HG02623 (cell line): ENCODE measurements at regions not wholly inside any gene's neighbourhood (a gene's known extent, or its start where the extent isn't known, plus 50 kb on each side); places are given as distances from the start of the nearest gene placed in this dataset.
"Not testable (repeated sequence)": the region's sequence is repeated elsewhere in the genome, so short reads cannot be mapped to it uniquely, and the experiment has no call there.

Experiments used
- ATAC-seq: cut with Tn5 transposase; IDR thresholded peaks from one replicate; pipeline ENCODE4 v1.9.1; 2021; ENCODE audit warnings: moderate library complexity; ENCODE audit not compliant: unreplicated experiment

DNA sequence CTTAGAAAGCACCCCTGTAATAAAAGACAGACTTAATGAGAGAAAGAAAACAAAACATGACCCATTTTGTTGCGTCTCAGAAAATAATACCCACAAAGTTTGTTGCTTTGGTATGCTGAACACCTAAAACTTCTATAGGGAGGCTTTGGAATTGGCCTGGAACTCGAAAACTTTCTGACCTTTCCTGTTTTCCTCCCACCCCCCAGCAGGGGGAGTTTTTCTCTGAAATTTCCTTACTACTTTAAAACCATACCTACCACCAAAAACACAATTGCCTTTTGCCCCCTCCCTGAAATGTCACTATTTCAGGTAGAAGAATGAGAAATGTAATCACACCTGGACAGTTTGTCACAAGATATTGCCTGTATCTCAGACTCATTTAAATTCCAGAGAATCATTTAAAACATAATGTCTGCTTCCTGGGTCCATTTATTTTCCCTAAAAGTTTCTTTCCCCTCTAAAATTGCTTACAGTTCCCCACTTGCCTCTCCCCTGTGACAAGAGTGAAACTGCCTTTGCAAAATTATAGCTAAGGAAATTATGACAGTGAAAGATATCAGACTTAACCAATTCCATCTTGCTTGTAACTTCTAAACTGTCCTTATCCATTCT, 2700.2 kb downstream of the PCDH9 start:
- no peak for ATAC-seq

DNA sequence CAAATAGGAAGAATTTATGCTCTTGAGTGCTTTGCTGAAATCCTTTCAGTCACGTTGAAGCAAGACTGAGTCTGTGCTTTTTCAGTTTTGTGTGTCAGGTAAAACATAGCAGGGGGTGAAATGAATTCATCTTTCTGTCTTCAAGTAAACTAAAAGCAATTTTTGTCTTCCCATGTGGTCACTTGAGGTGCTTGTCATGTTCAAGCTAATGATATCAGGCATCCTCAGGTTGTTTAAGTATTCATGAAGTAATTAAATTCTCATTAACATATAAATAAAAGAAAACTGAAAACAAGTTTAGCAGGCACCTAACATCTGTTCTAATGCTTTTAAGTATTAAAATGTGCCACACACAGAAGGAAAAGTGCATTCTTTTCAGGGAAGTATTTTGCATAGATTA, 2701.3 kb downstream of the PCDH9 start:
- no peak for ATAC-seq

DNA sequence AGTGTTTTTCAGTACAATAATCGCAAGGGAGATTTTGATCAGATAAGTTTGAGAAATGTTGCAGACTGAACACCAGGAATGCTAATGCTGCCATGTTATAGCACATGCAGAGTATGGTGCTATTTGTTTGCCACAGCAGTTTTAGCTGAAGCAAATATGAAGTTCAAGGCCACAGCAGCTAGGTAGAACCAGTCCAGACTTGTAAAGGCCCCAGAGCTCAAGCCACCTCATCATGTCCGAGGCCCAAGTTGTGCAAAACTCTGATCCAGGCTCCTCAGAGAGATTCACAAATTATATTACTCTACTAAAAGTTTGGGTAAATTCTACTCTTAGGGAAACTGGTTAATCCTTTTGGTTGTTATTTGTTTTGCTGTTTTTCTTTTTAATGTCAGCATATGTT, 2702.6 kb downstream of the PCDH9 start:
- ATAC-seq, result no peak

DNA sequence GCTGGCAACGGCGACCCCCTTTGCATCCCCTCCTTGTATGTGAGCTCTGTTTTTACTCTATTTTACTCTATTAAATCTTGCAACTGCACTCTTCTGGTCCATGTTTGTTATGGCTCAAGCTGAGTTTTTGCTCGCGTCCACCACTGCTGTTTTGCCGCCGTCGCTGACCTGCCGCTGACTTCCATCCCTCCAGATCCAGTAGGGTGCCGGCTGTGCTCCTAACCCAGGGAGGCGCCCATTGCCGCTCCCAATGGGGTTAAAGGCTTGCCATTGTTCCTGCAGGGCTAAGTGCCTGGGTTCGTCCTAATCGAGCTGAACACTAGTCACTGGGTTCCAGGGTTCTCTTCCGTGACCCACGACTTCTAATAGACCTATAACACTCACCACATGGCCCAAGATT, 2704.4 kb downstream of the PCDH9 start:
- ATAC-seq, result no peak

DNA sequence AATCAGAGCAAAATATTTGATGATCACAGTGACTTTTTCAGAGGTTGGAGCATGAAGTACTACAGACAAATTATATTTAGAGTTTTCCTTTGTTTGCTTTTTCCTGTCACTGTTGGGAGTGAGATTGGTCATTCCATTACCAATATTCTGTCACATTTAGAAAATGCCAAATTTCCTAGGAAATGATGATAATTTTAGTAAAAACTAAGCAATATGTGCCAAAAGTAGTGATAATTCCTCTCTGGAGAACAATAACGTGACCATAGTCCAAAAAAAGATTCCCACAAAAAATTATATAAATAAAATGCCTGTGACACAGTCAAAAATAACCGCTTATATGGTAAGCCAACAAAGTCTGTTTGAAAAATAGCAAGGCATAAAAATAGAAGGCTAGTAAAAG, 2719.4 kb downstream of the PCDH9 start:
- no peak for ATAC-seq

DNA sequence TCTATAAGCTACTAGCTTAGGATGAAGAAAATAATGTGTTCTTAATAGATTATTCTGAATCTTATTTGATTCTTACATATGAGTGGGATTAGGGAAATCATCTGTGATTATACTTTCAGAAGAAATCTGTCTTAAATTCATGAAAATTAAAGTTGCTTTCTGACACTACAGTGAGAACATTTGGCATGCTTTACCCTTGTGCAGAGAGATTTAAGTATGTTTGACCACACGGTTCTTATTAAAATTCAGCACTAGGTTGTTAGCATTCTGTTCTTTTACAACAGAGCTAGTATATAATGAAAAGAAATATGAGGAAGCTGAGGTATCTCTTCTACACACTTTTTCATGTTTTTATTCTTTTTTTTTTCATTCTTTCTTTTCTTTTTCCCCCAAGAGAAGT, 2723.9 kb downstream of the PCDH9 start:
- ATAC-seq, result no peak

DNA sequence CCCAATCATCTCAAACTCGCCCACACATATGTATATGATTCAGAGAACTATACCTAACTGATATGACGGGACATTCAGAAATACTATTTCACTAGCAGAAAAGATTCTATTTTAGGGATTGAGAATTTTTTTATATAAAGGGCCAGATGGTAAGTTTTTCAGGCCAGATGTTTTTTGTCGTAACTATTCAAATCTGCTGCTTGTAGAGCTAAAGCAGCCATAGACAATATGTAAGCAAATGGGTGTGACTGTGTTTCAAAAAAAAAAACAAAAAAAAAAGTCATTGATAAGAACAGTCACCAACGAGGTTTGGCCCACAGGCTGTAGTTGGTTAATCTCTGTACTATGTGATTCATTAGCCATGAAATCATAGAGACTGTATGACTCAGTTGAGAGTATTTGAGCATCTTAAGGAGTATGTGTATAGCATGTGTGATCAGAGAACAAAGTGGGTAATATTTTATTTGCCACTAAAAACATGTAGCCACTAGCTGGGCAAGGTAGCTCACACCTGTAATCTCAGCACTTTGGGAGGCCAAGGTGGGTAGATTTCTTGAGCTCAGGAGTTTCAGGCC, 2724.7 kb downstream of the PCDH9 start:
- no peak for ATAC-seq

DNA sequence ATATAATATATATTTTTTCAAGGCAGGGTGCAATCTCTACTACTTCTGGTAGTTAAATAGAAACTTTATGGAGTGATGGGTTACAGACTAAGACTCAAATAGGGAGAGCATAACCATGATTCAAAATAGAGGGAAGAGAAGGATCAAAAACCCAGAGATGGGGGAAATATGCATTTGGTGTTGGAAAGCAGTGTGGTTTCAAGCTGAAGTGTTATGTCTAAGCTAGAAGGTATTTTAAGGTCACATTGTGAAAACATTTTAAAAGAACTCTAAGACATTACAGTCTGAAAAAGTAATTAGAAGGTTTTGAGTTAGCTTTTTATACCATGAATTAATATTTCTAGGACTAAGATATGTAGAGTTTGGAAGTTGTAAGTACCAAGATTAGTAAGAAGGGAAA, 2741.4 kb downstream of the PCDH9 start:
- ATAC-seq, result no peak

DNA sequence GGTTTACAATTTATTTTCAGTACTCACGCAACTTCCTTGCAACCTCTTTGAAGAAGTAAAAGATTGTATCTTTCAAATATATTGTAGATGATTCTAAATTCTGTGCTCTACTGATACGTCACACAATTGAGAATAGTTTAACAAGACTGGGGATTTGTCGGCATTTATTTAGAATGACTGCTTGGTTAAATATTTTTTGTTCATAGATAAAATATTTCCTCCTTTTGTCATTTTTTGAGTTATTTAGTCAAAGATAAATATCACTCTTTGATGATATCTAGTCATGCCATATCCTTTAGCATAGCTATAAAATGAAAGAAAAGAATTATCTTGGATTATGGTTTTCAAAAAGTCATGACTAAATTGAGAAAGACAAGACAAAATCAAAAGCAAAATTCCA, 2747.8 kb downstream of the PCDH9 start:
- no peak for ATAC-seq

DNA sequence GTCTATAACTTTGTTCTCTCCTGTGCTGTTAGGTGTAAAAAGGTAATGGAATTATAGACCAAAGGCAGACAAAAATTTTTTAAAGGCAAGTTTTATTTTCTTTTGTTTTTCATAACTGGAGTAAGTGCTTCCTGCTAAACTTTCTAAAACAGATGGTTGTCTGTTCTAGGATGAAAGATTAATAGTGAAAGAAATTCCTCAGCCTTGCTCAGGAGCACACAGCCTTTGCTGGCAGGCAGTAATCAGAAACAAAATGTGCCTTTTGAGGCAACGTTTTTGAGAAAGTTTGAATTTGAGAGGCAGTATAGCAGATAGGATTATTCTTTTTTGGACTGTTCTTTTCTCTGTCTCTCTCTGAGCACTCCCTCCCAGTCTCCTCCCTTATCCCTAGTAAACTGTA, 2749.5 kb downstream of the PCDH9 start:
- no peak for ATAC-seq

DNA sequence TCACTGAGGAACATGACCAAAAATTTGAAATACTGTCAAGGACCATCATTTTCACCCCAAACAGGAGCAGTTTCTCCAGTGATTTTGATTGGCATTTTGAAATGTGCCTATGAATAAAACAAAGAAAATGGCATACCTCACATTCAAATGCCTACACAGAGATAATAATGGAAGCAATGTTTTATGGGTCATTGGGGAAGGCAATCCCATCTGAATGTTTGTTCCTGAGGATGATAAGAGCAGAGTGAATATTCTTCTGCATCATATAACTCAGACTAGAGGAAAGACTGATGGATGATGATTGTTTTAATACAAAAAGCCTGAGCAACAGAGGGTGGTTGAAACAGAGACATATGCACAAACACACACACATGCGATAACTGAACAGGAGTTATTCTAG, 2749.9 kb downstream of the PCDH9 start:
- no peak for ATAC-seq

DNA sequence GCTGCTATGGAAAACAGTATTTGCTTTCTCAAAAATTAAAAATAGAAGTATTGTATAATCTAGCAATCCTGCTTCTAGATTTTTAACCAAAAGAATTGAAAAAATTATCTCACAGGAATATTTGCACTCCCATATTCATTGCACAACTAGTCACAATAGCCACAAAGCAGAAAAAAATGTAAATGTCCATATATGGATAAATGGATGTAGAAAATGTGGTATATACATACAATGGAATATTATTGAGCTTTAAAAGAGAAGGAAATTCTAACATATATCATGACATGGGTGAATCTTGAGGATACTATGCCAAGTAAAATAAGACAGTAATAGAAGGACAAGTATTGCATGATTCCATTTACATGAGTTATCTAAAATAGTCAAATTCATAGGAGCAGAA, 2753.0 kb downstream of the PCDH9 start:
- no peak for ATAC-seq

DNA sequence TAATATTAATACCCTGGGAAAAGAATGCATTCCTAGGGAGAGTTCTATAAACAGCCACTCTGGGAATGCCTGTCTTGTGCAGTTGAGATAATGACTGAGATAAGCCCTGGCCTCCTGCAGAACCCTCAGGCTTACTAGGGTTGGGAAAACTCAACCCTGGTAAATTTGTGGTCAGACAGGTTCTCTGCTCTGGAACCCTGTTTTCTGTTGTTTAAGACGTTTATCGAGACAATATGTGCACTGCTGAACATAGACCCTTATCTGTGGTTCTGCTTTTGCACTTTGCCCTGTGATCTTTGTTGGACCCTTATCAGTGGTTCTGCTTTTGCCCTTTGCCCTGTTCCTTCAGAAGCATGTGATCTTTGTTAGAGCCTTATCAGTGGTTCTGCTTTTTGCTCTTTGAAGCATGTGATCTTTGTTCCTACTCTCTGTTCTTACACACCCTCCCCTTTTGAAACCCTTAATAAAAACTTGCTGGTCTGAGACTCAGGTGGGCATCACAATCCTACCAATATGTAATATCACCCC, 2754.0 kb downstream of the PCDH9 start:
- not testable (repeated sequence) for ATAC-seq

DNA sequence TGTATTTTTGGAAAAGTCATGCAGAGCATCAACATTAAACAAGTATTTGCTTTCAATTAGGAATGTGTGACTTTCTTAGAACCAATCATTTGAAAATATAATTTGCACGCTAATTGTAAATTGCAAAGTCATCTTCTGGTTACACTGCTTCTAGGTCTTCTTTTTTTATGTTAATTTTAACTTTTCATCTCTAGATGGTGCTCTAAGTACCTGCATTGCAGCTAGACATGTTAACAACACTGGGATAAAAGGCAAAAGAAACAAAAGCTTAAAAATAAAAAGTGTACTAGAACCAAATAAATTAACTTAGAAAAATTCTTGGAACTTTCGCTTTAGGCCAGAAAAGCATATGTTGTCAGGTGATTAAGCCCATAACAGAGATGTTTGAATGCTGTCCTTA, 2758.2 kb downstream of the PCDH9 start:
- no peak for ATAC-seq

DNA sequence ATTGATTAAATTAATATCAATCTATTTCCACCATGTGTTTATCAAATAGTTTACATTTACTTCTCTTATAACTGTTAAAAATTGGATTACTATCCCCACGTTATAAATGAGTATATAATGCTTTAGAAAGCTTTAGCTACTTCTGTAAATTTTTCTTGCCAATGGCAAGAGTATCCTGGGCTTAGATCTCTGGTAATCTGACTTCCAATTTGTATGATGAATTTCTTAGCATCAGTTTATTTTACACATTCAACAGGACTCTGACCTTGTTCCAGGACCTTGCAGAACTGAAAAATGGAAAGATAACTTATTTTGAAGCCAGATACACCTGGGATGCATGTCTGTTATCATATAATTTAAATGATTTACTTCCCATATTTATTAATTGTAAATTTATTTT, 2759.4 kb downstream of the PCDH9 start:
- no peak for ATAC-seq

DNA sequence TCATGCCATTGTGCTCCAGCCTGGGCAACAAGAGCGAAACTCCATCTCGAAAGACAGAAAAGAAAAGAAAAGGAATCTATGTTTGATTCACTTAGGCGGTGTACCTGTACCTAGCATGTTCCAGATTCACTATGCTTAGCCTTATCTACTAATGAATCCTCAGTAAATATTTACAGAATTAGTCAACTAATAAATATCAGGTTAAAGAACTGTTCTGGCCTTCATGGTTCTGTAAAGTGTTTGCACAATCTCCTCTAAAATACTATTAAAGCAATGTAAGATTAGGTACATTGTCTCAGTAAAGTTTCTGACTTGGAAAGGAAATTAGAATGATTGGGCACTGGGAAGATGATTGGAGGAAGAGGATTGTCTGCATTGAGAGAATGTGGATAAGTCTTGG, 2770.4 kb downstream of the PCDH9 start:
- no peak for ATAC-seq

DNA sequence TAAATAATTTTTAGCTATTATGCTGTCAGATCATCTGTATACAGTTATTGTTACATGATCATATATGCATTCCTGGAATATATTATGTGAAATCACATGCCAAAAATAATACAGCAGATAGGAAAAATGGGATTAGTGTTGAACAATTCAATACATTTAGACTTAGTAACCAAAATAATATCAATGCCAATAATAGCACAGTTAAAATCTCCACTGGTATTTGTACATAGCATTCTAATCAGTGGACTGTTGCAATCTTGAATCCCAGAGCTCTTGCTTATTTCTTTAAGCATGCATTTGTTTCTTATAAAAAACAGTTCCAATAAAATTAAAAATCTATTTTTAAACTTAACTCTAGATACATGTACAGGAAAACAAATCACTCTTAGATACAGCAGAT, 2772.2 kb downstream of the PCDH9 start:
- ATAC-seq, result no peak

DNA sequence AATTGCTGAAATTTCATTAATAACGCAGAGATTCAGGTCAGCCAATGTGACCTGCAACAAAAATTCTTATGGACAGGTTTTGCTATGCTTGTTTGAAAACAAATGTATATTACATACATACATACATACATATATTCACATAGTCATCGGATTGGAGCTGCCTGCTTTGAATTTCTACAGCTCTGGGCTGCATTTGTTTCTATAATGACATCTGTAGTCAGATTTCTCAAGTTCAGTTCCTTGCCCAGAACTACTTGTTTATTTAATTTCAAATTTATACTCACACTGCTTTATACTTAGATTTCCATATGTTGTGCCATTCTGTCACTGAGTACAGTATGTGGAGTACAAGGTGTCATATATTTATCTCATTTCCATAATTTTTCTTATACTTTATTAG, 2775.0 kb downstream of the PCDH9 start:
- ATAC-seq, result no peak

DNA sequence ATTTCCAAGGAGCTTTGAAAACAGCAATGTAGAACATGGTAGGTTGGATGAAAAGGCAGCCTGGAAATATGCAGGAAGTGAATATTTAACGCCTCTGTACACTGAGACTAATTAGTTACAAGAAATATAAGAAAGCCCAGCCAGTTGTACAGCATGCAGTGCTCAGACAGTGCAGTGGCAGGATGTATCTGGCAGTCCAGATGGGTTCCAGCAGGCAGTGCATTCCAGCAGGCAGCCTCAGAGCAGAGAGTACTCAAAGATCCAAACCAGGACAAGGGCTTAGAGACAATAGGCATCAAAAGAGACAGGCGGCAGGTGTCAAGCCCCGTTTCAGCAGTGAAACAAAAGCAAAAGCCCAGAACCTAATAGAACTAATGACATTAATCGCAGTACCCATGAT, 2776.3 kb downstream of the PCDH9 start:
- no peak for ATAC-seq

DNA sequence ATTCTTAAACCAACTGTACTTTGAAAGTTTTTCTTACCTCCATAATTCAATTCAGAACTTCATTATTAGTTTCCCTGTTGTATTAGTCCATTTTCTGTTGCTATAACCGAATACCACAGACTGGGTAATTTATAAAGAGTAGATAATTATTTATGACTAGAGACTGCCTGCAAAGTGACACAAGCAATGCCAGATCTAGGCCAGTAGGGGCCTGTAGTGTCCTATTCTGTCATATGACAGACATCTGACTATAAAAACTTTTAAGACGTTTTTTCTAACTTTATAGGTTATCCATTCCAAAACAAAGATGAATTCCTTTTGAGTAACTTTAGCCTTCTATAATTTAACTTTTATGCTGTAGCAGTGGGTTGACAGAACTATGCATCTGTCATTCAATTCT, 2783.8 kb downstream of the PCDH9 start:
- ATAC-seq, result no peak

DNA sequence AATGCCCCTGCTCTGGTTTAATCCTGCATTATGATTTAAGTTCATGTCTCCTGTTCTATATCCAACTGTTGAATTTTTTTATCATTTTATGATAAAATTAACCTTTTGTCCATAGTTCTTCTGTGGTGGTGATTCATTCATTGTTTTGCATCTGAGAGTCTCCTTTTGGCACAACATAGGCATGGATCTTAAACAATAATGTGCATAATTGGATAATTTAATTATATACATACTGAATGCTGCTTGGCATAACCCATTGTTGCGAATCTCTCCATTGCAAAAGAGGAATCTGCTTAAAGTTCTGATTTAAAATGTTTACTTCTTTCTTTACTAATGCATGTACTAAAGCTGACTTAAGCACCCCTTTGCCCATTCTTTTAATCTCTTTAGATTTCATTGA, 2788.4 kb downstream of the PCDH9 start:
- ATAC-seq, result no peak

DNA sequence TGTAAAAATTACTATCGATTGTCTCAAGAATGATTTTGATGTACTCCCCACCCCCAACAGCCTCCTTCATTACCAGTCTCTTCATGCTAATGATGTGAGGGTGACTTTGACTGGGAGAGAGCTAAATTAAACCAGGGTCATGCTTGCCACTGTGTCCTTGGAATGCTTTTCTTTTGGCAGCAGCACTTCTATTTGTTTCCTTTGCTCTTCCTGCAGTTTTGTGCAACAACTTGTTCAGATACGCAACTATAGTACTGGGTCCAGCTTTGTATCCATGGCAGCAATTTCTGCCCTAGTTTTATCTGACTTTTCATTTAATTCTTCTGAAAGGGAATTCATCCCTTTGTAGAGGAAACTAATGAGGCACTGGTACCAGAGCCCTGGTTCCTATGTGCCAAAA, 2792.1 kb downstream of the PCDH9 start:
- ATAC-seq, result no peak

DNA sequence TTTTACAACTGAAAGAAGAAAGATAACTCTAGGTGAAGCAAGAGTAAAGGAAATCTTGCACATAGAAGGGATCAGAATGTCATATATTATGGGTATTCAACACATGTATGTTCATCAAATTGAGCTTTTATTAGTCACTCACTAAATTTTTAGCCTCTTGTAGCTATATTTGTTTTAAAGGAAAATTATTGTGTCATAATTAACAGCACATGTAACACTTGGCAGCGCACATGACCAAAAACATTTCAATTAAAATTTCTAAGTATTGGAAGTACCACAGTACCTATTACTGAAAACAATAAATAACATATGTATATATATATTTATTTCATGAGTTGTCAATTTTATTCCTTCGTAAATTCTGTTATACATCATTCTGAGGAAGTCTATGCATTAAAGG, 2800.4 kb downstream of the PCDH9 start:
- no peak for ATAC-seq
